Activated CD8-positive, alpha-beta T cell treated with anti-CD3 and anti-CD28 coated beads, Interleukin-2, amount 10 ng/mL, durations not matched to agents 7 days and 5 days (primary cell): ENCODE measurements at regions not wholly inside any gene's neighbourhood (a gene's known extent, or its start where the extent isn't known, plus 50 kb on each side); places are given as distances from the start of the nearest gene placed in this dataset.

Experiments used
- ATAC-seq: fragments of 150-1000 bp; cut with Tn5 transposase; one replicate; pipeline ENCODE4 v1.10.0; 2021; ENCODE audit warnings: moderate library complexity
- CTCF ChIA-PET: fragments of 350-600 bp; sonication (Branson Sonifier 250); formaldehyde crosslinking; loops from one replicate; lab custom pipeline; 2021; ENCODE audit warnings: antibody characterized with exemption; lab: Charles Lee
- POLR2A ChIA-PET: fragments of 350-600 bp; sonication (Branson Sonifier 250); formaldehyde crosslinking; loops from one replicate; lab custom pipeline; 2021; ENCODE audit warnings: antibody characterized with exemption; lab: Charles Lee
- DNase-seq: peaks from one replicate; pipeline ENCODE4 v3.0.0-alpha.2; 2020
- H3K27ac Mint-ChIP-seq: one replicate; pipeline ENCODE4 v1.8.0; 2021; ENCODE audit warnings: mild to moderate bottlenecking, mixed read lengths
- H3K27me3 Mint-ChIP-seq: one replicate; pipeline ENCODE4 v1.8.0; 2021; ENCODE audit warnings: low read depth, mixed read lengths
- H3K36me3 Mint-ChIP-seq: one replicate; pipeline ENCODE4 v1.8.0; 2021; ENCODE audit warnings: low read depth, mixed read lengths
- H3K4me1 Mint-ChIP-seq: one replicate; pipeline ENCODE4 v1.8.0; 2021; ENCODE audit warnings: low read depth, mixed read lengths
- H3K4me3 Mint-ChIP-seq: one replicate; pipeline ENCODE4 v1.8.0; 2021; ENCODE audit warnings: mild to moderate bottlenecking, mixed read lengths
- H3K9me3 Mint-ChIP-seq: one replicate; pipeline ENCODE4 v1.8.0; 2022; ENCODE audit warnings: mixed read lengths; ENCODE audit not compliant: insufficient read depth

GRCh38 chr12:128140551-128140950, 126.4 kb upstream of the TMEM132C start:
- Mint-ChIP-seq H3K36me3 (no peaks in the 10 kb centered on the region), H3K27ac (no peak overlapping the region), H3K4me1 (no peaks in the 10 kb centered on the region), H3K9me3 (peaks cover 10% of the 10 kb centered on the region), H3K4me3 (no peak overlapping the region), H3K27me3 (no peaks in the 10 kb centered on the region)
- ChIA-PET POLR2A (no interaction called here), CTCF (no interaction called here)
- ATAC-seq (no peak), DNase-seq (no peak)

GRCh38 chr12:128150961-128151360, 116.0 kb upstream of the TMEM132C start:
- Mint-ChIP-seq H3K9me3 (no peaks in the 10 kb centered on the region), H3K4me1 (no peaks in the 10 kb centered on the region), H3K27ac (no peak overlapping the region), H3K4me3 (no peak overlapping the region), H3K36me3 (no peaks in the 10 kb centered on the region), H3K27me3 (no peaks in the 10 kb centered on the region)
- CTCF ChIA-PET, result no interaction called here
- POLR2A ChIA-PET, result no interaction called here
- DNase-seq (no peak), ATAC-seq (no peak)

- POLR2A ChIA-PET, result no interaction called here
Observed at GRCh38 chr12:128155571-128155970, 111.4 kb upstream of the TMEM132C start.

GRCh38 chr12:128163086-128163485, 103.9 kb upstream of the TMEM132C start:
- Mint-ChIP-seq H3K36me3 (no peaks in the 10 kb centered on the region), H3K4me3 (no peak overlapping the region), H3K4me1 (no peaks in the 10 kb centered on the region), H3K27ac (no peak overlapping the region), H3K9me3 (no peaks in the 10 kb centered on the region), H3K27me3 (no peaks in the 10 kb centered on the region)
- ChIA-PET POLR2A (no interaction called here), CTCF (no interaction called here)
- DNase-seq, result no peak
- ATAC-seq, result no peak

More at GRCh38 chr12:128155571-128155970, 111.4 kb upstream of the TMEM132C start:
- Mint-ChIP-seq H3K36me3 (no peaks in the 10 kb centered on the region), H3K27ac (no peak overlapping the region), H3K27me3 (no peaks in the 10 kb centered on the region), H3K9me3 (no peaks in the 10 kb centered on the region), H3K4me1 (no peaks in the 10 kb centered on the region), H3K4me3 (no peak overlapping the region)
- CTCF ChIA-PET, result no interaction called here
- DNase-seq (no peak), ATAC-seq (no peak)

GRCh38 chr12:128164533-128164932, 102.4 kb upstream of the TMEM132C start:
- no peaks in the 10 kb centered on the region for H3K36me3 Mint-ChIP-seq
- H3K4me1 Mint-ChIP-seq, result no peaks in the 10 kb centered on the region
- ATAC-seq, result no peak
- no peaks in the 10 kb centered on the region for H3K27me3 Mint-ChIP-seq
- no peaks in the 10 kb centered on the region for H3K9me3 Mint-ChIP-seq
- no peak overlapping the region for H3K4me3 Mint-ChIP-seq
- no peak overlapping the region for H3K27ac Mint-ChIP-seq
- ChIA-PET POLR2A (no interaction called here), CTCF (no interaction called here)
- DNase-seq, result no peak

GRCh38 chr12:128165387-128165786, 101.6 kb upstream of the TMEM132C start:
- H3K4me3 Mint-ChIP-seq, result no peak overlapping the region
- POLR2A ChIA-PET, result no interaction called here

GRCh38 chr12:128168273-128168672, 98.7 kb upstream of the TMEM132C start:
- H3K36me3 Mint-ChIP-seq, result no peaks in the 10 kb centered on the region
- DNase-seq (no peak), ATAC-seq (no peak)
- CTCF ChIA-PET, result no interaction called here
- POLR2A ChIA-PET, result no interaction called here
- H3K27me3 Mint-ChIP-seq, result no peaks in the 10 kb centered on the region
- H3K9me3 Mint-ChIP-seq, result no peaks in the 10 kb centered on the region
- H3K4me1 Mint-ChIP-seq, result no peaks in the 10 kb centered on the region
- H3K27ac Mint-ChIP-seq, result no peak overlapping the region
- H3K4me3 Mint-ChIP-seq, result no peak overlapping the region

More at GRCh38 chr12:128165387-128165786, 101.6 kb upstream of the TMEM132C start:
- DNase-seq (no peak), ATAC-seq (no peak)
- Mint-ChIP-seq H3K4me1 (no peaks in the 10 kb centered on the region), H3K36me3 (no peaks in the 10 kb centered on the region), H3K27me3 (no peaks in the 10 kb centered on the region), H3K9me3 (no peaks in the 10 kb centered on the region), H3K27ac (no peak overlapping the region)
- CTCF ChIA-PET, result no interaction called here

GRCh38 chr12:128170181-128170580, 96.8 kb upstream of the TMEM132C start:
- Mint-ChIP-seq H3K27ac (no peak overlapping the region), H3K4me3 (no peak overlapping the region), H3K27me3 (no peaks in the 10 kb centered on the region), H3K4me1 (no peaks in the 10 kb centered on the region), H3K9me3 (no peaks in the 10 kb centered on the region), H3K36me3 (no peaks in the 10 kb centered on the region)
- ATAC-seq (no peak), DNase-seq (no peak)
- CTCF ChIA-PET, result no interaction called here
- POLR2A ChIA-PET, result no interaction called here

- ChIA-PET POLR2A (no interaction called here), CTCF (no interaction called here)
- Mint-ChIP-seq H3K9me3 (no peaks in the 10 kb centered on the region), H3K27me3 (no peaks in the 10 kb centered on the region), H3K4me1 (no peaks in the 10 kb centered on the region), H3K4me3 (no peak overlapping the region), H3K36me3 (no peaks in the 10 kb centered on the region), H3K27ac (no peak overlapping the region)
- ATAC-seq, result no peak
- no peak for DNase-seq
Observed at GRCh38 chr12:128178565-128178964, 88.4 kb upstream of the TMEM132C start.

- ChIA-PET POLR2A (no interaction called here), CTCF (no interaction called here)
- Mint-ChIP-seq H3K9me3 (no peaks in the 10 kb centered on the region), H3K4me3 (no peak overlapping the region), H3K36me3 (no peaks in the 10 kb centered on the region), H3K4me1 (no peaks in the 10 kb centered on the region), H3K27ac (no peak overlapping the region), H3K27me3 (no peaks in the 10 kb centered on the region)
- no peak for ATAC-seq
- DNase-seq, result no peak
Observed at GRCh38 chr12:128178966-128179365, 88.0 kb upstream of the TMEM132C start.

GRCh38 chr12:128180166-128180565, 86.8 kb upstream of the TMEM132C start:
- H3K27me3 Mint-ChIP-seq, result no peaks in the 10 kb centered on the region
- no peak overlapping the region for H3K4me3 Mint-ChIP-seq
- no peaks in the 10 kb centered on the region for H3K36me3 Mint-ChIP-seq
- no peak overlapping the region for H3K27ac Mint-ChIP-seq
- ATAC-seq (no peak), DNase-seq (no peak)
- ChIA-PET CTCF (no interaction called here), POLR2A (no interaction called here)
- H3K4me1 Mint-ChIP-seq, result no peaks in the 10 kb centered on the region
- H3K9me3 Mint-ChIP-seq, result no peaks in the 10 kb centered on the region

GRCh38 chr12:128190052-128190451, 76.9 kb upstream of the TMEM132C start:
- H3K27me3 Mint-ChIP-seq, result no peaks in the 10 kb centered on the region
- H3K4me1 Mint-ChIP-seq, result no peaks in the 10 kb centered on the region
- no peaks in the 10 kb centered on the region for H3K9me3 Mint-ChIP-seq
- no peak overlapping the region for H3K27ac Mint-ChIP-seq
- ATAC-seq, result no peak
- H3K4me3 Mint-ChIP-seq, result no peak overlapping the region
- ChIA-PET POLR2A (no interaction called here), CTCF (no interaction called here)
- no peaks in the 10 kb centered on the region for H3K36me3 Mint-ChIP-seq
- DNase-seq, result no peak

GRCh38 chr12:128190614-128191013, 76.4 kb upstream of the TMEM132C start:
- Mint-ChIP-seq H3K27me3 (no peaks in the 10 kb centered on the region), H3K27ac (no peak overlapping the region), H3K9me3 (no peaks in the 10 kb centered on the region), H3K36me3 (no peaks in the 10 kb centered on the region), H3K4me3 (no peak overlapping the region), H3K4me1 (no peaks in the 10 kb centered on the region)
- no peak for DNase-seq
- ChIA-PET CTCF (no interaction called here), POLR2A (no interaction called here)
- no peak for ATAC-seq
